Suprapubic skin (tissue), 4 donors: ENCODE measurements at regions not wholly inside any gene's neighbourhood (a gene's known extent, or its start where the extent isn't known, plus 50 kb on each side); places are given as distances from the start of the nearest gene placed in this dataset.

Source experiments
- DNase-seq, 2 donors: peaks; one replicate each; pipeline ENCODE4 v3.0.0-alpha.2; 2019; ENCODE audit warnings: low spot score in 2 of 2
- H3K27ac ChIP-seq: fragments of 200-600 bp; sonication (generic); one replicate; pipeline ENCODE4 v1.5.1; 2019
- H3K27me3 ChIP-seq: fragments of 200-600 bp; sonication (generic); one replicate; pipeline ENCODE4 v1.5.1; 2019
- H3K36me3 ChIP-seq: fragments of 200-600 bp; sonication (generic); one replicate; pipeline ENCODE4 v1.5.1; 2019
- H3K4me1 ChIP-seq: fragments of 200-600 bp; sonication (generic); one replicate; pipeline ENCODE4 v1.5.1; 2019
- H3K4me3 ChIP-seq: fragments of 200-600 bp; sonication (generic); one replicate; pipeline ENCODE4 v1.5.1; 2019; ENCODE audit warnings: mild to moderate bottlenecking
- H3K9me3 ChIP-seq: fragments of 200-600 bp; sonication (generic); one replicate; pipeline ENCODE4 v1.5.1; 2019
- CTCF ChIP-seq, 2 donors: fragments of 200-600 bp in 1 of 2; fragments of 450-650 bp in 1 of 2; sonication (generic) in 1 of 2; IDR thresholded peaks; one replicate each; pipeline ENCODE4 v1.5.1; 2016 to 2019; ENCODE audit warnings: antibody characterized with exemption in 2 of 2, mild to moderate bottlenecking in 1 of 2, moderate library complexity in 1 of 2
- EP300 ChIP-seq: sonication (generic); formaldehyde crosslinking; IDR thresholded peaks from one replicate; pipeline ENCODE4 v1.6.1; 2017; ENCODE audit warnings: antibody characterized with exemption
- POLR2A ChIP-seq, 2 donors: fragments of 450-650 bp; IDR thresholded peaks; one replicate each; pipeline ENCODE4 v1.6.1; 2017; ENCODE audit warnings: antibody characterized with exemption in 2 of 2, mild to moderate bottlenecking in 2 of 2, moderate library complexity in 2 of 2
- POLR2AphosphoS5 ChIP-seq, 3 donors: sonication (generic); formaldehyde crosslinking; IDR thresholded peaks; one replicate each; pipeline ENCODE4 v1.6.1; 2017; ENCODE audit warnings: antibody characterized with exemption in 3 of 3
- WGBS: methylation state at CpG from one replicate; pipeline ENCODE4 v1.1.5; 2018; 5-methylcytosine and 5-hydroxymethylcytosine counted together

GRCh38 chr4:3703677-3704521, 62.3 kb upstream of the ADRA2C start:
- DNase-seq = peak; percentile 21 to 61
- Histone ChIP-seq H3K36me3 (no peaks in the 10 kb centered on the region), H3K27me3 (peaks cover 75% of the 10 kb centered on the region), H3K4me1 (peaks cover 8% of the 10 kb centered on the region), H3K9me3 (no peaks in the 10 kb centered on the region), H3K27ac (no peak overlapping the region), H3K4me3 (no peak overlapping the region)
- TF ChIP-seq POLR2A (IDR thresholded peaks at IDR 0.05) = no peak
- TF ChIP-seq CTCF (IDR thresholded peaks at IDR 0.05) = no peak
- no peak for TF ChIP-seq POLR2AphosphoS5 (IDR thresholded peaks at IDR 0.05)
- no peak for TF ChIP-seq EP300
- WGBS = 43% methylated on average over 23 of the region's 29 CpGs

DNA sequence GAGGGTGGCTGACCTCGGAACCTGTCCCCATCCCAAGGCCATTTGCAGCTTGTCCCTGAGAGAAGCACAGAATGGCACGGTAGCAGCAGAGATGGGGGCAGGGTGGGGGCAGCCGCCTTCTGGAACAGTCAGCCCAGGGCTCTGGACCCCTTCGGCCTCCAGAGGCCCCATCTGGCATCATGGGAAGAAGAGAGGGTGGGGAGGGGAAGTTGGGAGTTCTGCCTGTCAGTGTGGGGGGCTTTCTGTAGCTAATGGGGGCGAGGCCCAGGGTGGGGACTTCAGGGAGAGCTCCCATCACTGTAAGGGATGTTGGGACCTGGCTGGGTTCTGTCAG, 62.9 kb upstream of the ADRA2C start:
- Histone ChIP-seq H3K27me3 (peaks cover 80% of the 10 kb centered on the region), H3K4me3 (no peak overlapping the region), H3K4me1 (peaks cover 6% of the 10 kb centered on the region), H3K9me3 (no peaks in the 10 kb centered on the region), H3K36me3 (no peaks in the 10 kb centered on the region), H3K27ac (no peak overlapping the region)
- DNase-seq = peak; percentile 40 to 61
- TF ChIP-seq EP300 = no peak
- TF ChIP-seq POLR2A (IDR thresholded peaks at IDR 0.05) = no peak
- TF ChIP-seq POLR2AphosphoS5 (IDR thresholded peaks at IDR 0.05) = no peak
- no peak for TF ChIP-seq CTCF (IDR thresholded peaks at IDR 0.05)
- WGBS = 50% methylated on average over 3 of the region's 5 CpGs

- peaks cover 85% of the 10 kb centered on the region for H3K27me3 ChIP-seq
- TF ChIP-seq CTCF (IDR thresholded peaks at IDR 0.05) (no peak), POLR2AphosphoS5 (IDR thresholded peaks at IDR 0.05) (no peak)
These were observed 63.5 kb upstream of the ADRA2C start for GRCh38 chr4:3702561-3703221.

DNA sequence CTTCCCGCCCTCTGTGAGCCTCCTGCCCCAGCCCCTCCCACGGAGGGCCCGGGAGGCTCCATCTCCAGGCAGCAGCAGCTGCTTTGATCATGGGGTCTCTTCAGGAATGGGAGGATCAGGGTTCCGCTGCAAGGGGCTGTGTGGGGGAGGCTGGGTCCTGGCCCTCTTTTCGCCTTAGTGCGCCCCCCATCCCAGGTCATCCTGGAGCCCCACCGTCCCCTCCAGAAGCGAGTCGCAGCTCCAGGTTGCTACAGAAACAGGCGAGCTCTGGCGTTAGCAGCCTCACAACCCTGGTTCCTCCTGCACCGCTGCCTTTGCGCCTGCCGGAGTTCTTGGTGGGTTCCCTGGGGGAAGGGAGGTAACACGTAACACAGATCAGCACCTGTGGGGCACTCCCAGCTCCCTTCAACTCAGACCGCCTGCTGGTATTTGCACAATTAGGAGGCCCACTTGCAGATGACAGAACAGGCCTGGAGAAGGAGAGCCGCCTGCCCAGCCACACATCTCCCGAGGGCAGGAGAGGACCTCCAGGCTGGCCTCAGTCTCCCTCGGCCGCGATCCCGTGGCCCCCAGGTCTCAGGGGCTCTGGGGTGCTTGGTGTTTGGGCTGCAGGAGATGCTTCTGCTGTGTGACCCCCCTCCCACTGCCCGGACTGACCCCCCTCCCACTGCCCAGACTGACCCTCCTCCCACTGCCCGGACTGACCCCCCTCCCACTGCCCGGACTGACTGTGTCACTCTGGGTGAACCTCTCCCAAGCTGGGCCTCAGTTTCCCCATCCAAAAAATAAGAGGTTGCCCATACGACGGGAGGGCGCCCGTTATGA, 64.2 kb upstream of the ADRA2C start:
- Histone ChIP-seq H3K4me1 (no peaks in the 10 kb centered on the region), H3K27me3 (peaks cover 84% of the 10 kb centered on the region), H3K9me3 (no peaks in the 10 kb centered on the region), H3K27ac (no peak overlapping the region), H3K36me3 (no peaks in the 10 kb centered on the region), H3K4me3 (no peak overlapping the region)
- peak; percentile 46 to 70 for DNase-seq
- WGBS = 31% methylated on average over 10 of the region's 29 CpGs
- TF ChIP-seq POLR2A (IDR thresholded peaks at IDR 0.05) (no peak), CTCF (IDR thresholded peaks at IDR 0.05) (no peak), EP300 (no peak), POLR2AphosphoS5 (IDR thresholded peaks at IDR 0.05) (no peak)

More at GRCh38 chr4:3702561-3703221, 63.5 kb upstream of the ADRA2C start:
- Histone ChIP-seq H3K4me1 (peaks cover 6% of the 10 kb centered on the region), H3K36me3 (no peaks in the 10 kb centered on the region), H3K9me3 (no peaks in the 10 kb centered on the region), H3K27ac (no peak overlapping the region), H3K4me3 (no peak overlapping the region)
- peak; percentile 30 to 56 for DNase-seq
- 41% methylated on average over 16 of the region's 31 CpGs for WGBS
